ELR (cell line): ENCODE measurements at regions not wholly inside any gene's neighbourhood (a gene's known extent, or its start where the extent isn't known, plus 50 kb on each side); places are given as distances from the start of the nearest gene placed in this dataset.
"Not testable (repeated sequence)": the region's sequence is repeated elsewhere in the genome, so short reads cannot be mapped to it uniquely, and the experiment has no call there.

Source experiments
- DNase-seq: peaks from one replicate; pipeline ENCODE4 v3.0.0-alpha.2; 2015; ENCODE audit warnings: low read depth

DNA sequence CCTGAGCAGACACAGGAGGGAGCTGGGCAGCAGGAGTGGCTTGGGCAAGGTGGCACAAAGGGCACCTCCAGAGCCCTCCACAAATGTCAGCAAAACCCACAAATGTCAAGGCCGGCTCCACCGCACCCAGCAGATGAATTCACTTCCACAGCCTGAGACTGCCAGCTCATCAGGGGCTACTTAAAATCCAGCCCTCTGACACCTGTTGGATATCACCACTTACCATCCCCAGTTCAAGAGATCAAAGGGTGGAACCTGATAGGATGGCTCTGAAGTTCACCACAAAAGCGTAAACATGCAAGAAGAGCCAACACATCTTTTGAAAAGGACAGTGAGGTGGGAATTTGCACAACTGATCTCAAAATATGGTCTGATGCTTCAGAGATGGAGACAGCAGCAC lies 168.6 kb upstream of the GRK3 start:
- no peak for DNase-seq

DNA sequence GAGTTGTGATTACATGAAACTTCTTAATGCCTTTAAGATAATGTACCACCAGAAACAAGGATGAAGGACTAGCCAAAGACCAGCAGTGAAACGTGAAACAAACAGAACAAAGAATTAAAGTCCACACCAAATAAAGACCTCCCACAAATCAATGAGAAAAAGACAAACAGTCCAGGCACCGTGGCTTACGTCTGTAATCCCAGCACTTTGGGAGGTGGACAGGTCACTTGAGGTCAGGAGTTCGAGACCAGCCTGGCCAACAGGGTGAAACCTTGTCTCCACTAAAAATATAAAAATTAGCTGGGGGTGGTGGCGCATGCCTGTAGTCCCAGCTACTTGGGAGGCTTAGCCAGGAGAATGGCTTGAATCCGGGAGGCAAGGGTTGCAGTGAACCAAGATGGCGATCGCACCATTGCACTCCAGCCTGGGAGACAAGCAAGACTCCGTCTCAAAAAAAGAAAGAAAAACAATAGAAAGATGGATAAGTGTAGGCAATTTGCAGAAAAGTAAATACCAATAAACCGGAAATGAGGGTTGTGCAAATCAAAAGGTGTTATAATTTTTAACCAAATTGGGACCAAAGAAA lies 167.8 kb upstream of the GRK3 start:
- DNase-seq, result no peak

DNA sequence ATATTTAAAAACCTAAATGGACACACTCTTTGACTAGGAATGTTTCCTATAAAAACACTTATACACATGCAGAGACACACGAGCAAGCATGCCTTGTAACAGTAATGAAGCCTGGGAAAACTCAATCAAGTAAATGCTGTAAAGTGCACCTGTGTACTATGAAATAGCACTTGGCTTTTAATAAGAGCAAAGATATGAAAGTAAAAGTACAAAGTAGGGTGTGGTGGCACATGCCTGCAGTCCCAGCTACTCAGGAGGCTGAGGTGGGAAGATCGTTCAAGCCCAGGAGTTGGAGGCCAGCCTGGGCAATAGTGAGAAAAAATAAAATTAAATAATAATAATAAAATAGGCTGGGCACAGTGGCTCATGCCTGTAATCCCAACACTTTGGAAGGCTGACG lies 166.9 kb upstream of the GRK3 start:
- no peak for DNase-seq

DNA sequence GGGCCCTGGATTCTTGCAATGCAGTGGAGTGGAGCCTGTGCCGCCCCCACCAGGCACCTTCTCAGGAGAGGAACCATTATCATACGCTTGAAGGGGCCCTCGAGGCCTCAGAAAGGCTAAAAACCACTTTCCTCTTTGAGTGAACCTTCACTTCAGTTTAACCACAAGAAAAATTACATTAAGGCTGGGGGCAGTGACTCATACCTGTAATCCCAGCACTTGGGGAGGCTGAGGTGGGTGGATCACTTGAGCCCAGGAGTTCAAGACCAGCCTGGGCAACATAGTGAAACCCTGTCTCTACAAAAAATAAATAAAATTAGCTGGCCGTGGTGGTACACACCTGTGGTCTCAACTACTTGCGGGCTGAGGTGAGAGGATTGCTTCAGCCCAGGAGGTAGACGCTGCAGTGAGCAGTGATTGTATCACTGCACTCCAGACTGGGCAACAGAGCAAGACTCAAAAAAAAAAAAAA lies 165.8 kb upstream of the GRK3 start:
- DNase-seq, result peak; percentile 65

DNA sequence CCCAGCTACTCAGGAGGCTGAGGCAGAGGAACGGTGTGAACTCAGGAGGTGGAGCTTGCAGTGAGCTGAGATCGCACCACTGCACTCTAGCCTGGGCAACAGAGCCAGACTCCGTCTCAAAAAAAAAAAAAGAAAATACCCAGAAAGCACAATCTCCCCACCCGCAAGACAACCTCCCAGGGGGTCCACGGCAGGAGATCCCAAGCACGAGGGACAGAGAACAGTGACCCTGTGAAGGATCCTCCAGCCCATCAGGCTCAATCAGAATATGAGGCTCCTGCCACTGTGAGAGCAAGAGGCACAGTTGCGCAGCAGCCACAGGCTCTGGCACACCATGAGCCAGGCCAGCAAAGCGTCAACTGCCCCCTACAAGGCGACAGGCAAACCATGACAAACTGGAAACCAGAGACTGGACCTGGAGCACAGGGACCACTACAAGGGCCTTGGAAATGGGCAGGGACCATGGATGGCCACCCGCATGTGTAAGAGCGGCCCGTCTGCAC lies 164.8 kb upstream of the GRK3 start:
- no peak for DNase-seq

DNA sequence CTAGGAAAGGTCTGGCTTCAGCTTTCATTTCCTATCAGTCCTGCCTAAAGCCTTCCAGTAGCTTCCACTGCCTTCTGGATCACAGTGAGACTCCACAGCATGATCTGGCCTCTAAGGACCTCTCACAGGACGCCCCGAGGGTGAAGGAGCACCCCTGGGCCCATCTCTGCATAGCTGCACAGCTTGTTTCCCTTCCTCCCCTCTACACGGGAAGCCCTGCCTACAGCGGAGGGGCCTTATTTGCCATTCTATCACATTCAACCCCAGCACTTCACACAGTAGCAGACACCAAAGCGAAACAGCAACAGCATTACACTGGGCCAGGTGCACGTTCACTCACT lies 162.3 kb upstream of the GRK3 start:
- DNase-seq, result no peak

DNA sequence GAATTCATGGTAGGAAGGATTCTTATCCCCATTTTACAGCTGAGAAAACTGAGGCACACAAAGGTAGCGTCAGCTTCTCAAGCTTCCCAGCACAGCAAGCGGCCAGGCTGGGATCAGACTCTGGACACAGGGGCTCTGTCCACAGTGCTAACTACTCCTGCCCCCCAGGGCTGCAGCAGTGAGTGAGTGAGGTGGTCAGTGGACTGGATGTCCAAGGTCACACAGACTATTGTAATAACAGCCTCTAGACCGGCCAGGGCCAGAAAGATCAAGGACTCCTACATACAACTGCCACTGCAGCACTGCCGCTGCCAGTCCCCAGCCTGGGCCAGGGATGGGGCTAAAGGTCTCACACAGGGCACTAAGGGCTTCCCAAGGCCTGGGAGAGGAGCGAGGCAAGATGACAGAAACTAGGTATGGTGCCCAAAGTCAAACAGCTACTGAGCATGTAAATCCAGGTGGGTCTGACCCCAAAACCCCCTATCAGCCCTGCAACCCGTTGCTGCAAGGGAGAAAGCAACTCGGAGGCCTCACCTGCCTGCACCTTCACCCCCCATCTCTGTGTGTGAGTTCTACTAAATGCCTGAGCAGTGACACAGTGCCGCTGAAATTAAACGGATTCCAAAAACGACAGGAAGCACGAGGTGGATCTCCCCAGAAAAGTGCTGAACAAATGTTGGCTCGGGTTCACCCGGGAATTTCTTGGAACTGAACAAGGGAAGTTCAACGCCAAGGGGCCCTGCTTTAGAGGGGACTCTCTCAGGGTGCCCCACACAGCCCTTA lies 161.8 kb upstream of the GRK3 start:
- DNase-seq, result peak; percentile 63

DNA sequence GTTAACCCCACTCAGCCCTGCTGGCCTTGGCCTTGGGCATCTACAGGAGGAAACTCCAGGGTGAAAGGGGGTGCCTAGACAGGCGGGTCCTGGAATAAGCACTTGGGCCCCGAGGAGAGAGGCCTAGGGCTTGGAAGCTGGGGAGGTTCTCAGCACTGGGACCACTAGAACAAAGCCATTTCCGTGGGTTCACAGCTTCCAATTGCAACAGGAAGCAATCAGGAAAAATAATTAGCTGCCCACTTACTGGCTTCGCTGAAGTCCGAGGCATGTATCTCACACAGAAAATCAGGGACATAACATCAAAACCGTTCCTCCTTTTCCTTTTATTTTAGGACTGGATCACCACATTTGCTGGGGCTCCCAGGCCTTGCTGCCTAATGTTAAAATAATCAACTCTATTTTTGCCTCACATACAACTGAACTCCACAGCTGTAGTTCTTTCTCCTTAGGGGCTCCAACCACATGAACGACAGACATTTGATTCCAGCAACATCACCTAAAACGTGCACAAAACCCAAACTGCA lies 161.1 kb upstream of the GRK3 start:
- no peak for DNase-seq

DNA sequence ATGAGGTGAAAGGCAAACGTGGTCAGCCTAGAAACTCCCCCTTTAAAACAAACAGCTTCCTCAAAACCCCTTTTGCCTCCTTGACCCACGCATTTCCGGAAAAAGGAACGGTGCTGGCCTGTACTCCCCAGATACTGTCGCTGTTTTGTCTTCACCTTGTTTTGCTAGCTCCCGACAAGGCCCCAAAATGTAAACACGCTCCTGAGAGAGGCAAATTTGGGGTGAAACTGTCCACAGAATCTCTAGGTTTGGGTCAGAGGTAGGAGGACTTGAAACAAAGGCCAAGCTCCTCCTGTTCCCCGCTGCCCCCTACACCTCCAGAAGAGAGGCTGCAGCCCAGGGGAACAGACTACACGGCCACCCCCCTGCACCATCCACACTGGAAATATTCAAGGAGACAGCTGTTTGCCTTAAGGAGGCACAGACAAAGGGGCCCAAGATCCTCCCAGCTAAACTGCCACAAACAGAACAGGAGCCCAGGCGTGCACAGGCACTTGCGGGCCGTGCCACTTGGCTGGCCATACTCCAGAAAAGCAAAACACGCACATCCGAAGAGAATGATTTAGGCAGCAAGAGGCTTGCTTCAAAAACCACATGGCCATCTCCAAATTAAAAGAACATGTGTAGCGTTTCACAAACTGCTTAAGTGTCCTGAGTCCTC lies 160.5 kb upstream of the GRK3 start:
- peak; percentile 41 for DNase-seq

DNA sequence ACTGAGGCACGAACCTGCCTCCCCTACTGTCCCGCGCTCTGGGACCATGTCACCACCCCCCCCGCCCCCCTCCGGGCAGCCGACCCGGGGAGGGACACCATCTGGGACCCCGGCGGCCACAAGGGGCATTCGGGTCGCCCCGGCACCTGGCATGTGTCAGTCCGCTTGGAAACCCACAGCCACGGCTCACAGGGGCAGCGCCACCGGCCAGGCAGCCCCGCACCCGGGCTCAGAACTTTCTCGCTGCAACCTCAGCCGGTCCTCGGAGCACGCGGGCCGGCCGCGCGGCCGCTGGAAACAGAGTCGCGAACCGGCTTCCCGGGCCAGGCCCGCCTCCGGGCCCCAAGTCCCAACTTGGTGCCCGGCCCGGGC lies 159.9 kb upstream of the GRK3 start:
- DNase-seq, result peak; percentile 24

DNA sequence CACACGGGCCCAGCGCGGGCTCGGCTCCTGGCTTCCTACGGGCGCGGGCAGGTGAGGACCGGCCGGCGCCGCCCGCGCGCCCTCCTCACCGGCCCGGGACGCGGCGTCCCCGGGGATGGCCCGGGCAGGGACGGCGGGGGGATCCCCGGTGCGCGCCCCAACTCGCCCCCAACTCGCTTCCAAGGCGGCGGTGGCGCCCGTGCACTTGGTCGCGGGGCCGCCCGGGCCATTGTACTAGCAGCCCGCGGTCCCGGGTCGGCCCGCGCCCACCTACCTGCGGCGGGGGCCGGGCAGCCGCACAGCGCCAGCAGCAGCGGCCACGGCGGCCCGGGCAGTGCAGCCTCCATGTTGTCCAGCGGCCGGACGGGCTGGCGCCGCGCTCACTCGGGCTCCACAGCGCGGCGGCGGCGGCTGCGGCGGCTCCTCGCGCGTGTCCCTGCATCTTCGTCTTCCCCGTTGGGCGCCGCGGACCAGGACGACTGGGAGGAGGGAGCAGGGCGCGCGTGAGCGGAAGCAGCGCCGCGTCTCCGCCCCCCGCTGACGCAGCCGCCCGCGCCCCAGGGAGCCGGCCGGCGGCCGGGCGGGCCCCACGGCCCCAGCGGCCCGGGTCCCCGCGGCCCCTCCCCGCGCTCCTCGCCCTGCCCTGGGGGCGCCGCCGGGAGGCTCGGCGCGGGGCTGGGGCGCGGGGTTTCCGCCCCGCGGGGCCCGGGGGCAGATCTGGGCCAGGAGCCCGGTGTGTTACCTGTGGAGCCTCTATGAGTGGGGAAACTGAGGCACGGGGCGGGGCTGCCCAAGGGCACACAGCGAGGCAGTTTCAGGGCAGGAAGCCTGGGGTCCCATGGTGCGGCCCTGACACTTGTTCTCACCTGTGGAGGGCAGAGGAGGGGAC lies 159.3 kb upstream of the GRK3 start:
- peak; percentile 75 for DNase-seq

DNA sequence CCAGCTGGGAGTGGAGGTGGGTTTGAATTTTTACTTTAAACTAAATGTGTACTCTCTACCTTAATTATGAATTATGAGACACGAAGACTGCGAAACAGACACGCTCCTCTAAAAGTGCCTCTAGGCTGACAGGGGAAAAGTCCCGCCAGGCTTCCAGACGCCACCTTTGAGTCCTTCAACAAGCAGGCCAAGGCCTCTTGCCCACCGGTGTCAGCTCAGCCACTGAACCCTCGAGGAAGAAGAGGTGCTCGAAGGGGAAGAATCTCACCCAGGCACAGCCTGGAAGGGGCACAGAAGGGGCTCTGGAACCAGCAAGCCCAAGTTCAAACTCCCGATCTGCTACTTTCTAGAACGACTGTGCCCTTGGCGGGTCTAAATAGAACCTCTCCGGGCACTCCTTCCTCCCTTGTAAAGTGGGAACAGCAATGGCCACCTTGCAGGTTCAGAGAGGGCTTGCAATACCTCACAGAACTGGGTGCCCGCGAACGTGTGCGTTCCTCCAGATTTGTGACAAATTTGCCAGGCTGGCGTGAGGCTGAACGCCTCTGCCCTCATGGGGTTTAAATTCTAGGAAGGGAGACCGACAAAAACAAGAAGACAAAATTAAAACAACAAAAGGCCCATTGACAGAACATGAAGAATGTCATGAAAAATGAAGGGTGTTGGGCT lies 158.5 kb upstream of the GRK3 start:
- no peak for DNase-seq

DNA sequence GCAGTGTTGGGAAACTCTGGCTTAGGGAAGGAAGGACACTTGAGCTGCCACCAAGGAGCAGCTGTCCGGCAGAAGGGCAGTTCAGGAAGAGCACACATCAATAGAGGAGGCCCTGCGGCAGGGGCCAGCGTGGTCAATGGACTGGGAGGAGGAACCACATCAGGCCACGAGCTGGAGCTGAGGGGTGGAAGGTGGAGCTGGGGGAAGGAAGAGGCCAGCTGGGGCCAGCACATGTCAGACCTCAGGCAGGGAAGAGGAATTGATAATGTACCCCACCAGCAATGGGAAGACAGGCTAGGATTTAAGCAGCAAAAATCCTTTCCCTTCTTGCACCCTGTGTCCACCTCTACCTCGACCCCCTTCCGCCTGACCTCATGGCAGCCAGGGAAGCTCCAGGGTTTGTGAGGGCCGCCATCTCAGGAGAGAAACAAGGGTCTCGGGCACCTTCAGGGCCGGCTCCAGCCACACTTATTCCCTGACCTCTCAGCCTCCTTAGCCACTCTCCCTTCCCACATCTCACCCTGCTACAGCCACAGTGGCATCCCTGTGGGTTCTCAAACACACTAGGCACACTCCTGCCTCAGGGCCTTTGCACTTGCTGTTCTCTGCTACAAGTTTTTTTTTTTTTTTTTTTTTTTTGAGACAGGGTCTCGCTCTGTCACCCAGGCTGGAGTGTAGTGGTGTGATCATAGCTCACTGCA lies 157.8 kb upstream of the GRK3 start:
- DNase-seq, result no peak

DNA sequence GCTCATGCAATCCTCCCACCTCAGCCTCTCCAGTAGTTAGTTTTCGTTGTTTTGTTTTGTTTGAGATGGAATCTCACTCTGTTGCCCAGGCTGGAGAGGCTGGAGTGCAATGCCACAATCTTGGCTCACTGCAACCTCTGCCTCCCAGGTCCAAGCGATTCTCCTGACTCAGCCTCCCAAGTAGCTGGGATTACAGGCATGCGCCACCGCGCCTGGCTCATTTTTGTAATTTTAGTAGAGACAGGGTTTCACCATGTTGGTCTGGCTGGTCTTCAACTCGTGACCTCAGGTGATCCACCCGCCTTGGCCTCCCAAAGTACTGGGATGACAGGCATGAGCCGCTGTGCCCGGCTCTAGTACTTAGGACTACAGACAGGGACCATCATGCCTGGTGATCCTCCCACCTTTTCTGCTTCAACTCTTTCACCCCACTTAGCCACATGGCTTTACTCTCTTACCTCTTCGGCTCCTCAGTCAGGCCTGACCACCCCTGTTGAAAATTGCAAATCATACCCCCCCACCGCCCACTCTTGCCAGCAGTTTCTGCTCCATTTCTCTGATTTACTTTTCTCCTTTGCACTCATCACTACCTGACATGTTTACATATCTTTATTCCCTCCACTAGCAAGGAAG lies 157.1 kb upstream of the GRK3 start:
- DNase-seq, result no peak

DNA sequence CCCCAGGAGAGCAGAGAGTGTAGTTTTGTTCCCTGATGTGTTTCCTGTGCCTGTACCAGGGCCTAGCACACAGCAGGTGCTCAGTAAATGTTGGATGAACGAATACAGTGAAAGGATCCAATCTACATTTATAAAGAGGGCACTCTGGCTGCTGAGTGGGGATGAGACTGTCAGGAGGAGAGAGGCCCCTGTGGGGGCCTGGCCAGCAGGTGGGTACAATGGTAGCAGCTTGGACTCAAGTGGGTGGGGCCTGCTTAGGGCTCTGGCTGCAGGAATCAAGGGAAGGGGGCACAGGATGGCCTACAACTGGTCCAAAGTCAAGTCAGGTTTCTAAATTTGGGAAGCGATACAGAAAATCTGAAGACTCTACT lies 156.6 kb upstream of the GRK3 start:
- no peak for DNase-seq

DNA sequence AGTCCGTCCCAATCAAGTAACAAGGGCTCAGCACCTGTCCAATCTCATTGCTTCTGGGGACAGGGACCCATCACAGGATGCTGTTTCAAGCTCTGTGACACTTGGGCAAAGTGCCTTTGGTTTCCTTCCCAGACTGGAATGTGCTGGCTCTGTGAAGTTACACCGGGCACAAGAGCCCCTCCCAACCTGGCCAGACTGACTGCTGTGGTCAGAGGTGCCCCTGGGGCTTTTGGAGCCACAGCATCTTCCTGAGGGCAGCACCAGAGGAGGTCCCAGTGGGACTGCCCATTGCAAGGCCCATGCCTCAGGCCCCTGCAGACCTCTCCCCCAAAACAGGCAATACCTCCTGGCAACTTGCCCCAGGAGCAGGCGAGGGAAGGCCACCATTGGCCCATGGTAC lies 155.2 kb upstream of the GRK3 start:
- no peak for DNase-seq

DNA sequence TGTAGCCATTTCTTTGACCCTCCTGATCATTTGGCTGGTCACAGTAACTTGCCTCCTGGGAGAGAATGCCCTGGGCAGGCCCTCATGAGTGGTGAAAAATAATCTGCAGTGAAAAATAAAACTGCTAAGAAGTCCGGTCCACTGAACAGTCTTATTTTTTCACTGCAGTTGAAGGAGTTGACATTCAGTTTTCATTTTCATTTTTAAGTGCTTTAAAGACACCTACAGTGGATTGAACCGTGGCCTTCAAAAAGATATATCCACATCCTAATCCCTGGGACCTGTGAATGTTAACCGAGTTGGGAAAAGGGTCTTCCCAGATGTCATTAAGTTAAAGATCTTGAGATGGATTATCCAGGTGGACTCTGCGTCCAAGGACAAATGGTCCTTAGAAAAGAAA lies 153.6 kb upstream of the GRK3 start:
- DNase-seq, result no peak

DNA sequence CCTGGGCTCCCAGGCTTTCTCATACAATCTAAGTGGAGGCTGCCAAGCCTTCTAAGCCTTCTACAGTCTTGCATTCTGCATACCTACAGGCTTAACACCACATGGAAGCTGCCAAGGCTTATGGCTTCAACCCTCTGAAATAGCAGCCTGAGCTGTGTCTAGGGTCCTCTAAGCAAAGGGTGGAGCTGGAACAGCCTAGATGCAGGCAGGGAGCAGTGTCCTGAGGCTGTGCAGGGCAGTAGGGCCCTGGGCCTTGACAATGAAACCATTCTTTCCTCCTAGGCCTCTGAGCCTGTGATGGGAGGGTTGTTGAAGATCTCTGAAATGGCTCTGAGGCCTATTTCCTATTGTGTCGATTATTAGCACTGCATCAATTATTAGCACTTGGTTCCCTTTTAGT lies 150.9 kb upstream of the GRK3 start:
- no peak for DNase-seq

DNA sequence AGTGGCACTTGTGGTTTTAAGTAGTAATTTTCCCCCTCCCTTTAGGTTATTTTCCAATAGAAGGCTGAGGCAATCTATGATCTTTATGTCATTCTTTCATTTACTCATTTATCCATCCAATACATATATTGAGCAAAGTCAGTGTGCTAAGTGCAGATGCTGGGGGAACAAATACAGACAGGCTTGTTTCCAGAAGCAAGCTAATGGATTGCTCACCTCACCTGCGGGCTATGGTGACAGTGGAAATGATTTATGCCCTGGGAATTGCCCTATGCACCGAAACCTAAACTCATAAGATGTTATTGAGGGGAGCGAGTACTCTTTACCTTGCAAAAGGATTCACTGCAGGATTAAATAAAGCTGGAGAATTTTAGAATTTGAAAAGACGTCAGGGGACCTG lies 148.7 kb upstream of the GRK3 start:
- DNase-seq, result not testable (repeated sequence)

DNA sequence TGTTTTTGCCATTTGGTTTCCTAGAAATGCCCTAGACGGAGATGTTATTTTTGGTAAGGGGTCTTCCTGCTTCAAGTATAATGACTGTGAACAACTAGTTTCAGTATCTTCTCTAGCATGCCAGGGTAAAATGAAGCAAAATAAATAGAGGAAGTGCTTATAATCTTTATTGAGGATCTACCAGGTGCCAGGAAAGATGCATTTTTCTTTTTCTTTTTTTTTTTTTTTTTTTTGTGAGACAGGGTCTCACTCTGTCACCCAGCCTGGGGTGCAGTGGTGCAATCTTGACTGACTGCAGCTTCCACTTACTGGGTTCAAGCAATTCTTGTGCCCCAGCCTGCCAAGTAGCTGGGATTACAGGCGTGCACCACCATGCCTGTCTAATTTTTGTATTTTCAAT lies 146.6 kb upstream of the GRK3 start:
- not testable (repeated sequence) for DNase-seq
